GM23338 (cell line): ENCODE measurements at regions not wholly inside any gene's neighbourhood (a gene's known extent, or its start where the extent isn't known, plus 50 kb on each side); places are given as distances from the start of the nearest gene placed in this dataset.

Source experiments
- ATAC-seq: fragments of 200-7000 bp; cut with Tn5 transposase; 3 replicates; pipeline ENCODE4 v1.9.1; 2020
- DNase-seq: peaks from one replicate; pipeline ENCODE4 v3.0.0-alpha.2; 2015; ENCODE audit warnings: low spot score
- H2AFZ ChIP-seq: fragments of 200-600 bp; sonication (generic); 2 replicates; pipeline ENCODE4 v1.8.0; 2016; ENCODE audit warnings: antibody characterized with exemption, mild to moderate bottlenecking, moderate library complexity
- H3F3A ChIP-seq: fragments of 200-600 bp; sonication (generic); replicated peaks from 2 replicates; pipeline ENCODE4 v1.8.0; 2017; ENCODE audit warnings: antibody characterized with exemption, mixed run types, low read depth
- H3K27ac ChIP-seq: fragments of 200-600 bp; sonication (generic); 2 replicates; pipeline ENCODE4 v1.6.1; 2016; ENCODE audit warnings: low read depth
- H3K27me3 ChIP-seq: fragments of 200-600 bp; sonication (generic); 2 replicates; pipeline ENCODE4 v1.8.0; 2016; ENCODE audit warnings: mild to moderate bottlenecking, mixed run types, moderate library complexity; ENCODE audit not compliant: insufficient read depth
- H3K36me3 ChIP-seq: fragments of 200-600 bp; sonication (generic); 2 replicates; pipeline ENCODE4 v1.8.0; 2016; ENCODE audit warnings: mild to moderate bottlenecking; ENCODE audit not compliant: insufficient read depth
- H3K4me1 ChIP-seq: fragments of 200-600 bp; sonication (generic); 2 replicates; pipeline ENCODE4 v1.8.0; 2016; ENCODE audit warnings: mild to moderate bottlenecking, moderate library complexity; ENCODE audit not compliant: insufficient read depth
- H3K4me2 ChIP-seq: fragments of 200-600 bp; sonication (generic); 2 replicates; pipeline ENCODE4 v1.7.1; 2017; ENCODE audit warnings: mixed run types
- H3K4me3 ChIP-seq: fragments of 200-600 bp; sonication (generic); 2 replicates; pipeline ENCODE4 v1.6.1; 2016; ENCODE audit warnings: mixed run types
- H3K79me2 ChIP-seq: fragments of 200-600 bp; sonication (generic); replicated peaks from 2 replicates; pipeline ENCODE4 v1.8.0; 2017; ENCODE audit warnings: mild to moderate bottlenecking; ENCODE audit not compliant: insufficient read depth
- H3K9me2 ChIP-seq: fragments of 200-600 bp; sonication (generic); 2 replicates; pipeline ENCODE4 v1.8.0; 2017; ENCODE audit not compliant: insufficient read depth
- H4K20me1 ChIP-seq: fragments of 200-600 bp; sonication (generic); replicated peaks from 2 replicates; pipeline ENCODE4 v1.8.0; 2017; ENCODE audit warnings: mild to moderate bottlenecking; ENCODE audit not compliant: insufficient read depth
- H3K27ac Mint-ChIP-seq: 2 replicates; pipeline ENCODE4 v1.8.0; 2020; ENCODE audit warnings: inconsistent platforms, mild to moderate bottlenecking, moderate library complexity, mixed read lengths
- H3K27me3 Mint-ChIP-seq: 3 replicates; pipeline ENCODE4 v1.8.0; 2022; ENCODE audit warnings: low read depth, mild to moderate bottlenecking, moderate library complexity, mixed read lengths, inconsistent platforms; ENCODE audit not compliant: insufficient read depth, poor library complexity
- H3K36me3 Mint-ChIP-seq: 3 replicates; pipeline ENCODE4 v1.8.0; 2021; ENCODE audit warnings: low read depth, mild to moderate bottlenecking, inconsistent platforms, moderate library complexity, mixed read lengths
- H3K4me1 Mint-ChIP-seq: 3 replicates; pipeline ENCODE4 v1.8.0; 2020; ENCODE audit warnings: mild to moderate bottlenecking, inconsistent platforms, mixed read lengths
- H3K4me3 Mint-ChIP-seq: 3 replicates; pipeline ENCODE4 v1.8.0; 2021; ENCODE audit warnings: moderate library complexity, mild to moderate bottlenecking, inconsistent platforms, mixed read lengths
- H3K9me3 Mint-ChIP-seq: 3 replicates; pipeline ENCODE4 v1.8.0; 2020; ENCODE audit warnings: moderate library complexity, mild to moderate bottlenecking, inconsistent platforms, mixed read lengths
- CREB1 ChIP-seq: fragments of 250-450 bp; sonication (Bioruptor Pico); IDR thresholded peaks from 2 replicates; pipeline ENCODE4 v1.5.0; 2020; ENCODE audit warnings: low read depth, mild to moderate bottlenecking, moderate library complexity
- ETS1 ChIP-seq: IDR thresholded peaks from 2 replicates; pipeline ENCODE4 v1.6.1; 2016; ENCODE audit warnings: antibody characterized with exemption
- EZH2 ChIP-seq: fragments of 200-600 bp; sonication (generic); IDR thresholded peaks from one replicate; pipeline ENCODE4 v1.8.0; 2017; ENCODE audit warnings: antibody characterized with exemption, mild to moderate bottlenecking, low read depth; ENCODE audit not compliant: unreplicated experiment
- EZH2phosphoT487 ChIP-seq: fragments of 200-600 bp; sonication (generic); IDR thresholded peaks from one replicate; pipeline ENCODE4 v1.8.1; 2018; ENCODE audit warnings: antibody characterized with exemption; ENCODE audit not compliant: unreplicated experiment
- JUNB ChIP-seq: IDR thresholded peaks from one replicate; pipeline ENCODE4 v1.6.1; 2016; ENCODE audit warnings: antibody characterized with exemption; ENCODE audit not compliant: unreplicated experiment
- NANOG ChIP-seq: IDR thresholded peaks from 2 replicates; pipeline ENCODE4 v1.6.1; 2016; ENCODE audit warnings: antibody characterized with exemption, borderline replicate concordance
- POLR2AphosphoS5 ChIP-seq: IDR thresholded peaks from 2 replicates; pipeline ENCODE4 v1.6.1; 2016; ENCODE audit warnings: antibody characterized with exemption, low read depth
- STAT1 ChIP-seq: IDR thresholded peaks from one replicate; pipeline ENCODE4 v1.6.1; 2016; ENCODE audit warnings: antibody characterized with exemption; ENCODE audit not compliant: unreplicated experiment
- ZNF114 ChIP-seq: fragments of 250-450 bp; sonication (Bioruptor Pico); IDR thresholded peaks from 2 replicates; pipeline ENCODE4 v1.5.0; 2020; ENCODE audit warnings: mild to moderate bottlenecking, moderate library complexity
- ZNF331 ChIP-seq: fragments of 250-450 bp; sonication (Bioruptor Pico); IDR thresholded peaks from 2 replicates; pipeline ENCODE4 v1.5.0; 2020; ENCODE audit warnings: low read depth, mild to moderate bottlenecking, moderate library complexity
- TF ChIP-seq, protein P1 (sequence below), 2 experiments: fragments of 200-600 bp in 1 of 2; sonication (generic) in 1 of 2; conservative IDR thresholded peaks; 2 replicates each; pipeline versions ENCODE4 v1.5.1 to v1.6.1; 2016 to 2017; ENCODE audit warnings: antibody characterized with exemption in 2 of 2, low read depth in 2 of 2, mild to moderate bottlenecking in 2 of 2, moderate library complexity in 1 of 2
- TF ChIP-seq, protein P2 (sequence below): fragments of 250-450 bp; sonication (Bioruptor Pico); IDR thresholded peaks from 2 replicates; pipeline ENCODE4 v1.5.0; 2020; ENCODE audit warnings: mild to moderate bottlenecking, moderate library complexity

- Histone ChIP-seq H3K79me2 (no peaks in the 10 kb centered on the region), H3K27me3 (no peaks in the 10 kb centered on the region), H3F3A (no peaks in the 10 kb centered on the region), H3K4me3 (no peak overlapping the region), H3K4me1 (no peaks in the 10 kb centered on the region), H3K27ac (no peak overlapping the region), H3K9me2 (no peaks in the 10 kb centered on the region), H4K20me1 (no peaks in the 10 kb centered on the region), H2AFZ (no peak overlapping the region), H3K4me2 (no peak overlapping the region), H3K36me3 (no peaks in the 10 kb centered on the region)
- Mint-ChIP-seq H3K27me3 (no peaks in the 10 kb centered on the region), H3K4me1 (no peaks in the 10 kb centered on the region), H3K4me3 (no peak overlapping the region), H3K9me3 (no peaks in the 10 kb centered on the region), H3K36me3 (no peaks in the 10 kb centered on the region), H3K27ac (no peak overlapping the region)
- no peak for TF ChIP-seq CREB1
- TF ChIP-seq EZH2phosphoT487, result no peak
- DNase-seq (no peak), ATAC-seq (no peak)
These were observed 434.1 kb downstream of the PLK2 start for GRCh38 chr5:58025809-58026208.

- H3K79me2 ChIP-seq, result no peaks in the 10 kb centered on the region
- Mint-ChIP-seq H3K27me3 (no peaks in the 10 kb centered on the region), H3K36me3 (no peaks in the 10 kb centered on the region), H3K27ac (no peak overlapping the region), H3K4me1 (no peaks in the 10 kb centered on the region), H3K9me3 (no peaks in the 10 kb centered on the region), H3K4me3 (no peak overlapping the region)
- H3K27ac ChIP-seq, result no peak overlapping the region
- no peaks in the 10 kb centered on the region for H3F3A ChIP-seq
- H4K20me1 ChIP-seq, result no peaks in the 10 kb centered on the region
- no peaks in the 10 kb centered on the region for H3K27me3 ChIP-seq
- no peaks in the 10 kb centered on the region for H3K36me3 ChIP-seq
- no peak for DNase-seq
- ATAC-seq, result no peak
- no peaks in the 10 kb centered on the region for H3K4me1 ChIP-seq
- no peak overlapping the region for H3K4me2 ChIP-seq
- H2AFZ ChIP-seq, result no peak overlapping the region
- H3K4me3 ChIP-seq, result no peak overlapping the region
- H3K9me2 ChIP-seq, result no peaks in the 10 kb centered on the region
- TF ChIP-seq JUNB (no peak), CREB1 (no peak), EZH2phosphoT487 (no peak), ZNF114 (CRISPR knock-in tag) (no peak), ETS1 (no peak), ZNF331 (no peak), POLR2AphosphoS5 (no peak), NANOG (no peak), EZH2 (no peak), STAT1 (no peak)
- TF ChIP-seq, protein P1, sequence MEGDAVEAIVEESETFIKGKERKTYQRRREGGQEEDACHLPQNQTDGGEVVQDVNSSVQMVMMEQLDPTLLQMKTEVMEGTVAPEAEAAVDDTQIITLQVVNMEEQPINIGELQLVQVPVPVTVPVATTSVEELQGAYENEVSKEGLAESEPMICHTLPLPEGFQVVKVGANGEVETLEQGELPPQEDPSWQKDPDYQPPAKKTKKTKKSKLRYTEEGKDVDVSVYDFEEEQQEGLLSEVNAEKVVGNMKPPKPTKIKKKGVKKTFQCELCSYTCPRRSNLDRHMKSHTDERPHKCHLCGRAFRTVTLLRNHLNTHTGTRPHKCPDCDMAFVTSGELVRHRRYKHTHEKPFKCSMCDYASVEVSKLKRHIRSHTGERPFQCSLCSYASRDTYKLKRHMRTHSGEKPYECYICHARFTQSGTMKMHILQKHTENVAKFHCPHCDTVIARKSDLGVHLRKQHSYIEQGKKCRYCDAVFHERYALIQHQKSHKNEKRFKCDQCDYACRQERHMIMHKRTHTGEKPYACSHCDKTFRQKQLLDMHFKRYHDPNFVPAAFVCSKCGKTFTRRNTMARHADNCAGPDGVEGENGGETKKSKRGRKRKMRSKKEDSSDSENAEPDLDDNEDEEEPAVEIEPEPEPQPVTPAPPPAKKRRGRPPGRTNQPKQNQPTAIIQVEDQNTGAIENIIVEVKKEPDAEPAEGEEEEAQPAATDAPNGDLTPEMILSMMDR (conservative IDR thresholded peaks at IDR 0.05; ENCODE audit: low read depth in 2 of 2), result no peak
- TF ChIP-seq, protein P2, sequence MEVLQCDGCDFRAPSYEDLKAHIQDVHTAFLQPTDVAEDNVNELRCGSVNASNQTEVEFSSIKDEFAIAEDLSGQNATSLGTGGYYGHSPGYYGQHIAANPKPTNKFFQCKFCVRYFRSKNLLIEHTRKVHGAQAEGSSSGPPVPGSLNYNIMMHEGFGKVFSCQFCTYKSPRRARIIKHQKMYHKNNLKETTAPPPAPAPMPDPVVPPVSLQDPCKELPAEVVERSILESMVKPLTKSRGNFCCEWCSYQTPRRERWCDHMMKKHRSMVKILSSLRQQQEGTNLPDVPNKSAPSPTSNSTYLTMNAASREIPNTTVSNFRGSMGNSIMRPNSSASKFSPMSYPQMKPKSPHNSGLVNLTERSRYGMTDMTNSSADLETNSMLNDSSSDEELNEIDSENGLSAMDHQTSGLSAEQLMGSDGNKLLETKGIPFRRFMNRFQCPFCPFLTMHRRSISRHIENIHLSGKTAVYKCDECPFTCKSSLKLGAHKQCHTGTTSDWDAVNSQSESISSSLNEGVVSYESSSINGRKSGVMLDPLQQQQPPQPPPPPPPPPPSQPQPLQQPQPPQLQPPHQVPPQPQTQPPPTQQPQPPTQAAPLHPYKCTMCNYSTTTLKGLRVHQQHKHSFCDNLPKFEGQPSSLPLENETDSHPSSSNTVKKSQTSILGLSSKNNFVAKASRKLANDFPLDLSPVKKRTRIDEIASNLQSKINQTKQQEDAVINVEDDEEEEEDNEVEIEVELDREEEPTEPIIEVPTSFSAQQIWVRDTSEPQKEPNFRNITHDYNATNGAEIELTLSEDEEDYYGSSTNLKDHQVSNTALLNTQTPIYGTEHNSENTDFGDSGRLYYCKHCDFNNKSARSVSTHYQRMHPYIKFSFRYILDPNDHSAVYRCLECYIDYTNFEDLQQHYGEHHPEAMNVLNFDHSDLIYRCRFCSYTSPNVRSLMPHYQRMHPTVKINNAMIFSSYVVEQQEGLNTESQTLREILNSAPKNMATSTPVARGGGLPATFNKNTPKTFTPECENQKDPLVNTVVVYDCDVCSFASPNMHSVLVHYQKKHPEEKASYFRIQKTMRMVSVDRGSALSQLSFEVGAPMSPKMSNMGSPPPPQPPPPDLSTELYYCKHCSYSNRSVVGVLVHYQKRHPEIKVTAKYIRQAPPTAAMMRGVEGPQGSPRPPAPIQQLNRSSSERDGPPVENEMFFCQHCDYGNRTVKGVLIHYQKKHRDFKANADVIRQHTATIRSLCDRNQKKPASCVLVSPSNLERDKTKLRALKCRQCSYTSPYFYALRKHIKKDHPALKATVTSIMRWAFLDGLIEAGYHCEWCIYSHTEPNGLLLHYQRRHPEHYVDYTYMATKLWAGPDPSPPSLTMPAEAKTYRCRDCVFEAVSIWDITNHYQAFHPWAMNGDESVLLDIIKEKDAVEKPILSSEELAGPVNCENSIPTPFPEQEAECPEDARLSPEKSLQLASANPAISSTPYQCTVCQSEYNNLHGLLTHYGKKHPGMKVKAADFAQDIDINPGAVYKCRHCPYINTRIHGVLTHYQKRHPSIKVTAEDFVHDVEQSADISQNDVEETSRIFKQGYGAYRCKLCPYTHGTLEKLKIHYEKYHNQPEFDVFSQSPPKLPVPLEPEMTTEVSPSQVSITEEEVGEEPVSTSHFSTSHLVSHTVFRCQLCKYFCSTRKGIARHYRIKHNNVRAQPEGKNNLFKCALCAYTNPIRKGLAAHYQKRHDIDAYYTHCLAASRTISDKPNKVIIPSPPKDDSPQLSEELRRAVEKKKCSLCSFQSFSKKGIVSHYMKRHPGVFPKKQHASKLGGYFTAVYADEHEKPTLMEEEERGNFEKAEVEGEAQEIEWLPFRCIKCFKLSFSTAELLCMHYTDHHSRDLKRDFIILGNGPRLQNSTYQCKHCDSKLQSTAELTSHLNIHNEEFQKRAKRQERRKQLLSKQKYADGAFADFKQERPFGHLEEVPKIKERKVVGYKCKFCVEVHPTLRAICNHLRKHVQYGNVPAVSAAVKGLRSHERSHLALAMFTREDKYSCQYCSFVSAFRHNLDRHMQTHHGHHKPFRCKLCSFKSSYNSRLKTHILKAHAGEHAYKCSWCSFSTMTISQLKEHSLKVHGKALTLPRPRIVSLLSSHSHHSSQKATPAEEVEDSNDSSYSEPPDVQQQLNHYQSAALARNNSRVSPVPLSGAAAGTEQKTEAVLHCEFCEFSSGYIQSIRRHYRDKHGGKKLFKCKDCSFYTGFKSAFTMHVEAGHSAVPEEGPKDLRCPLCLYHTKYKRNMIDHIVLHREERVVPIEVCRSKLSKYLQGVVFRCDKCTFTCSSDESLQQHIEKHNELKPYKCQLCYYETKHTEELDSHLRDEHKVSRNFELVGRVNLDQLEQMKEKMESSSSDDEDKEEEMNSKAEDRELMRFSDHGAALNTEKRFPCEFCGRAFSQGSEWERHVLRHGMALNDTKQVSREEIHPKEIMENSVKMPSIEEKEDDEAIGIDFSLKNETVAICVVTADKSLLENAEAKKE, result no peak
These were observed 435.7 kb downstream of the PLK2 start for GRCh38 chr5:58024151-58024550.
